HG03460 (cell line): ENCODE measurements at regions not wholly inside any gene's neighbourhood (a gene's known extent, or its start where the extent isn't known, plus 50 kb on each side); places are given as distances from the start of the nearest gene placed in this dataset.

Experiments used
- ATAC-seq: cut with Tn5 transposase; IDR thresholded peaks from one replicate; pipeline ENCODE4 v1.9.1; 2021; ENCODE audit not compliant: unreplicated experiment

GRCh38 chr15:81612631-81613030 lies 238.6 kb upstream of the TMC3 start:
- ATAC-seq = no peak

GRCh38 chr15:81611679-81612078 lies 237.7 kb upstream of the TMC3 start:
- no peak for ATAC-seq

GRCh38 chr15:81608309-81608829 lies 234.4 kb upstream of the TMC3 start:
- ATAC-seq = no peak

- ATAC-seq = no peak
Observed at GRCh38 chr15:81604713-81605112, 230.7 kb upstream of the TMC3 start.

- ATAC-seq = no peak
Observed at GRCh38 chr15:81596159-81596865, 222.3 kb upstream of the TMC3 start.

- no peak for ATAC-seq
Observed at GRCh38 chr15:81595752-81596151, 221.7 kb upstream of the TMC3 start.

- ATAC-seq = no peak
Observed at GRCh38 chr15:81589671-81590070, 215.7 kb upstream of the TMC3 start.

- no peak for ATAC-seq
Observed at GRCh38 chr15:81575436-81576123, 201.6 kb upstream of the TMC3 start.

- no peak for ATAC-seq
Observed at GRCh38 chr15:81573098-81573746, 199.2 kb upstream of the TMC3 start.

- no peak for ATAC-seq
Observed at GRCh38 chr15:81572190-81572589, 198.2 kb upstream of the TMC3 start.

GRCh38 chr15:81569286-81570080 lies 195.5 kb upstream of the TMC3 start:
- ATAC-seq = no peak

GRCh38 chr15:81567924-81568323 lies 193.9 kb upstream of the TMC3 start:
- ATAC-seq = no peak

- no peak for ATAC-seq
Observed at GRCh38 chr15:81562986-81563385, 189.0 kb upstream of the TMC3 start.

- ATAC-seq = no peak
Observed at GRCh38 chr15:81560405-81560804, 186.4 kb upstream of the TMC3 start.

- no peak for ATAC-seq
Observed at GRCh38 chr15:81558056-81558455, 184.0 kb upstream of the TMC3 start.

GRCh38 chr15:81555346-81555745 lies 181.3 kb upstream of the TMC3 start:
- no peak for ATAC-seq

GRCh38 chr15:81548365-81549130 lies 174.5 kb upstream of the TMC3 start:
- ATAC-seq = no peak

- no peak for ATAC-seq
Observed at GRCh38 chr15:81547521-81548132, 173.6 kb upstream of the TMC3 start.

- ATAC-seq = no peak
Observed at GRCh38 chr15:81544385-81544784, 170.4 kb upstream of the TMC3 start.

GRCh38 chr15:81540909-81541308 lies 166.9 kb upstream of the TMC3 start:
- no peak for ATAC-seq
